ENCODE measurements at regions not wholly inside any gene's neighbourhood (a gene's known extent, or its start where the extent isn't known, plus 50 kb on each side); places are given as distances from the start of the nearest gene placed in this dataset.

GRCh38 chr2:147384659-147385058 is 460.2 kb upstream of the ACVR2A start:
- Histone ChIP-seq H3F3A (ENCODE audit: low read length, unreplicated experiment) (no peaks in the 10 kb centered on the region), H2AFZ (ENCODE audit: low read length) (no peak overlapping the region), H3K4me2 (ENCODE audit: low read length) (no peak overlapping the region), H3K9ac (ENCODE audit: low read length) (no peak overlapping the region), H4K20me1 (ENCODE audit: low read length) (no peaks in the 10 kb centered on the region), H3K79me2 (ENCODE audit: low read length) (no peaks in the 10 kb centered on the region), H3K4me1 (ENCODE audit: insufficient read depth, low read length) (no peaks in the 10 kb centered on the region), H3K9me2 (replicated peaks; ENCODE audit: low read length) (no peaks in the 10 kb centered on the region), H3K4me3 (ENCODE audit: low read length) (no peak overlapping the region), H3K36me3 (ENCODE audit: low read depth, low read length) (no peaks in the 10 kb centered on the region), H3K27ac (ENCODE audit: low read length) (no peak overlapping the region), H3K9me3 (ENCODE audit: low read length) (no peaks in the 10 kb centered on the region), H3K27me3 (ENCODE audit: low read length) (no peaks in the 10 kb centered on the region)
- CTCF ChIA-PET: no interaction called here
- DNase-seq (no peak), ATAC-seq (no peak)
- POLR2A ChIA-PET (ENCODE audit: unreplicated experiment): no interaction called here
- intact Hi-C loops (cut with micrococcal nuclease): no loop called here
- TF ChIP-seq EZH2 (IDR thresholded peaks at IDR 0.05; ENCODE audit: low read length, unreplicated experiment) (no peak), EZH2phosphoT487 (IDR thresholded peaks at IDR 0.05; ENCODE audit: borderline replicate concordance, low read length) (no peak), CTCF (conservative IDR thresholded peaks at IDR 0.05; ENCODE audit: low read depth, low read length) (no peak)
- BruUV-seq (replicated peaks): no TSS peak

GRCh38 chr2:147382322-147382948 is 462.4 kb upstream of the ACVR2A start:
- intact Hi-C loops (cut with micrococcal nuclease): no loop called here
- ChIA-PET POLR2A (ENCODE audit: unreplicated experiment) (no interaction called here), CTCF (no interaction called here)
- Histone ChIP-seq H3F3A (ENCODE audit: low read length, unreplicated experiment) (no peaks in the 10 kb centered on the region), H3K27ac (ENCODE audit: low read length) (no peak overlapping the region), H3K9me2 (replicated peaks; ENCODE audit: low read length) (no peaks in the 10 kb centered on the region), H3K27me3 (ENCODE audit: low read length) (no peaks in the 10 kb centered on the region), H3K4me3 (ENCODE audit: low read length) (no peak overlapping the region), H3K79me2 (ENCODE audit: low read length) (no peaks in the 10 kb centered on the region), H3K4me1 (ENCODE audit: insufficient read depth, low read length) (no peaks in the 10 kb centered on the region), H2AFZ (ENCODE audit: low read length) (no peak overlapping the region), H3K36me3 (ENCODE audit: low read depth, low read length) (no peaks in the 10 kb centered on the region), H3K9ac (ENCODE audit: low read length) (no peak overlapping the region), H3K9me3 (ENCODE audit: low read length) (no peaks in the 10 kb centered on the region), H3K4me2 (ENCODE audit: low read length) (no peak overlapping the region), H4K20me1 (ENCODE audit: low read length) (no peaks in the 10 kb centered on the region)
- no TSS peak for BruUV-seq (replicated peaks)
- no peak for DNase-seq
- ATAC-seq: no peak
- TF ChIP-seq EZH2phosphoT487 (IDR thresholded peaks at IDR 0.05; ENCODE audit: borderline replicate concordance, low read length): no peak
- no peak for TF ChIP-seq EZH2 (IDR thresholded peaks at IDR 0.05; ENCODE audit: low read length, unreplicated experiment)
- TF ChIP-seq CTCF (conservative IDR thresholded peaks at IDR 0.05; ENCODE audit: low read depth, low read length): no peak

GRCh38 chr2:147378403-147378802 is 466.4 kb upstream of the ACVR2A start:
- DNase-seq (no peak), ATAC-seq (no peak)
- Histone ChIP-seq H3K27ac (ENCODE audit: low read length) (no peak overlapping the region), H4K20me1 (ENCODE audit: low read length) (no peaks in the 10 kb centered on the region), H3K4me1 (ENCODE audit: insufficient read depth, low read length) (no peaks in the 10 kb centered on the region), H3K9me2 (replicated peaks; ENCODE audit: low read length) (no peaks in the 10 kb centered on the region), H3K79me2 (ENCODE audit: low read length) (no peaks in the 10 kb centered on the region), H3K4me3 (ENCODE audit: low read length) (no peak overlapping the region), H3K27me3 (ENCODE audit: low read length) (no peaks in the 10 kb centered on the region), H3F3A (ENCODE audit: low read length, unreplicated experiment) (no peaks in the 10 kb centered on the region), H3K9ac (ENCODE audit: low read length) (no peak overlapping the region), H3K9me3 (ENCODE audit: low read length) (no peaks in the 10 kb centered on the region), H3K36me3 (ENCODE audit: low read depth, low read length) (no peaks in the 10 kb centered on the region), H2AFZ (ENCODE audit: low read length) (no peak overlapping the region), H3K4me2 (ENCODE audit: low read length) (no peak overlapping the region)
- no TSS peak for BruUV-seq (replicated peaks)
- POLR2A ChIA-PET (ENCODE audit: unreplicated experiment): no interaction called here
- intact Hi-C loops (cut with micrococcal nuclease): no loop called here
- TF ChIP-seq CTCF (conservative IDR thresholded peaks at IDR 0.05; ENCODE audit: low read depth, low read length): no peak
- no peak for TF ChIP-seq EZH2 (IDR thresholded peaks at IDR 0.05; ENCODE audit: low read length, unreplicated experiment)
- TF ChIP-seq EZH2phosphoT487 (IDR thresholded peaks at IDR 0.05; ENCODE audit: borderline replicate concordance, low read length): no peak
- CTCF ChIA-PET: no interaction called here

All from PC-3 (cell line).